GM18502 (cell line): ENCODE measurements at regions not wholly inside any gene's neighbourhood (a gene's known extent, or its start where the extent isn't known, plus 50 kb on each side); places are given as distances from the start of the nearest gene placed in this dataset.
"Not testable (repeated sequence)": the region's sequence is repeated elsewhere in the genome, so short reads cannot be mapped to it uniquely, and the experiment has no call there.

Experiments used
- ATAC-seq: cut with Tn5 transposase; IDR thresholded peaks from one replicate; pipeline ENCODE4 v1.9.1; 2021; ENCODE audit warnings: mild to moderate bottlenecking; ENCODE audit not compliant: unreplicated experiment, poor library complexity

DNA sequence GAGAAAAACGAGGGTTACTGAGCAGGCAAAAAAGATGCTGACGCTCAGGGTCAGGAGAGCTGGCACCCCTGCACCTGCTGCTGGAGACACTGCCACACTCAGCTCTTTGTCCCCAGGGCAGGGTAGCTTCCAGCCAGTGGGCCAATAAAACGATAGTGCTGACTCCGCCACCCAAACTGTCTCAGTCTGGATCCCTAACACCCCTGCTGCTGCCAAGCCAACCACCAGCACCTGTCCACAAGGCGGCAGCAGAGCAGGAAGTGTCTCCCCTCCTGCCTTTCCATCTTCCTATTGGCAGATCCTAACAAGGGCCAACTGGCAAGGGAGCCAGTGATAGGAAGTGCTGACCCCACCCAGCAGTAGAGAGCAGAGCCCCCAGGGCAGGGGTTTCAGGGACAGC lies 531.5 kb upstream of the SALL3 start:
- no peak for ATAC-seq

DNA sequence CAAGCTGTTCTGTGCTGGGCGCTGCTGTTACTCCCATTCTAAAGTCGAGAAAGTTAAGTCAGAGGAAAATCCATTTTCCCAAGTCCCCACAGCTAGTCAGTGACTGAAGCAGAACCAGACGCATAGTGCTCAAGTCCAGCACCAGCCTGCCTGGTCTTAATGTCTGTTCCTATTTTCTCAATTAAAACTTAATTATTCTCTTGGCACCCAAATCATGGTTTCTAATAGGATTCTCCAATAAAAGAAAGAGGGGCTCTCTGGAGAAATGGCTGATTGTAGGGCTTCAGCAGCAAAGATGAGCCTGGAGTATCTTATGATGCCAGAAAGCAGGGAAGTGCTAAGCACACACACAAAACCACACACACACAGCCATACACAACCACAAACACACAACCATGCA lies 531.0 kb upstream of the SALL3 start:
- ATAC-seq = no peak

DNA sequence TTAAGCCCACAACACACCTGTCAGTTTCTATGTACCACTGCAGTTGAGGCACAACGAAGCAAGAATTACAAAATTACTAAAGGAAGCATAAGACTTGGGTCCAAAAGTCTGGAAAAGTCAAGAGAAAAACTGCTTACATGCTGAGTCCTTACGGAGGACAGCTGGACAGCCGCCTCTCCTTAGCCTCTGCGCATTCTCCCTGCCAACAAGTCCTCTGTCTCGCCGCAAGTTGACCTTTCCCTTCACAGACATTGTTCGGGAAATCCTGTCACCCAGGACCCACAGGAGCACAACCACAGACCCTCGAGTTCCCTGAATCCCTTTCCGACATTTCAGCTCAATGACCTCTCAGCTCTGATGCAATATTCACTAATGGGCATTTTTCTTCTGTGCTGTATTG lies 525.4 kb upstream of the SALL3 start:
- ATAC-seq = no peak

DNA sequence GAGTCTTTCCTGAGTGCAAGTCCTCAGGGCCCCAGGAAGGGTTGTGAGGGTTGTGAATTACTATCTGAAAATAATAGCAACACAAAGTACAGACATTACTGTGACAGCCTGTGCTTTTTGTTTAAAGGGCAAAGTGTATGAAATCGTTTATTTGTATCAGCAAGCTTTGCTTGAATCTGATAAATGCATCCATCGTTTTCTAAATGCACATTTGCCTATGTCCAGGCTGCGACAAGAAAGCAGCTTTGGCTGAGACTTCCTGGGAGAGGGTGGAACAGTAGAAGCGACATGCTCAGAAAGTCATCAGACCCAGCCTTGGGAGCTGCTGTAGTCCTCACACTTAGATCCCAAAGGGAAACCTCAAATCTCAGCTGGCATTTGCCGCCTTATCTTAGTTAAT lies 524.2 kb upstream of the SALL3 start:
- no peak for ATAC-seq

DNA sequence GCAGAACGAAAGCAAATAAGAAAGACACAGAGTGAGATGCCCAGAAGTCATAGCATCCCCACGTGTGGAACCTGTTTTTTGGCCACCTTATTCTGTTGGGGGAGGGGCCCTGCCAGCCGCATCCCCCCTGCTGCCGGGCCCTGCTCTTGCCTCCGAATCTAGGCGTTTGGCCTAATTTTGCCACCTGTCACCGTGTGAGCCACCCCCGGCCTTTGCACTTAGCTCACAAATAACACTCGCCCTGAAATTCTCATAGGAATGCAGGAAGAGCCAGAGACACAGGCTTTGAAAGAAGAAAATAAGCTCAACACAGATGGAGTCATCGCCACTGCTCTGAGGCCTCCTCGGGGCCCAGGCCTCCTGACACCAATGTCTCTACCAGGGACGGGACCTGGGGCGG lies 522.6 kb upstream of the SALL3 start:
- ATAC-seq = no peak

DNA sequence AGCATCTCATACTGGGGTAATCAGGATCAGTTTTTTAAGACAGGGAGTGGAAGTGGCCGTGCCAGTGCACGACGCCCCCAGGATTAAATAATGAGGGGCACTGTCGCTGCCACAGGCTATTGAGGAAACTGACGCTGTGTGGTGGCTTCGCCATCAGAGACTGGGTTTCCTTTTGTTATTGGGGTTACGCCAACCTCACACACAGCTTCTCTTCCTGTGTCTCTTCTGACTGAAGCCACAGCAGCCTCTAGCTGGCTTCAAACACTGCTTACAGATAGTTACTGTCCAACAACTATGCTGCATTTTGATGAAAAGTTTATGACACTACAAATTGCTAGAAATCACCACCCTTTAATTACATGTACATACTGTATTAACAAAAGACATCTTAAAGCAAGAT lies 521.9 kb upstream of the SALL3 start:
- no peak for ATAC-seq

DNA sequence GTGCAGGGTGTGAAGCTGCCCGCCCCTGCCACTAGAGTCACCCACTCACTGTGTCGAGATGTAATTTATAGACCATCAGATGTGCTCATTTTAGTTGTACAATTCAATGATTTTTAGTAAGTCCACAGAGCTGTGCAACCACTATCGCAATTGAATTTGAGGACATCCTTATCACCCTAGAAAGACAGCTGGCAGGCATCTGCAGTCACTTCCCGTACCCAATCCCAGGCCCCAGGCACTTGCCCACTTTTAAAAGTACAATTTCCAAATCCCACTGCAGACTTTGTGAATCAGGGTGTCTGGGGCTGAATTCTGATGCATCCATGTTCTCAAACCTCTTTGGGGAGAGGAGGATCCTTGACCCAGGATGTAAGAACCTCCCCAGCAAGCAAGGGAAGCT lies 521.3 kb upstream of the SALL3 start:
- no peak for ATAC-seq

DNA sequence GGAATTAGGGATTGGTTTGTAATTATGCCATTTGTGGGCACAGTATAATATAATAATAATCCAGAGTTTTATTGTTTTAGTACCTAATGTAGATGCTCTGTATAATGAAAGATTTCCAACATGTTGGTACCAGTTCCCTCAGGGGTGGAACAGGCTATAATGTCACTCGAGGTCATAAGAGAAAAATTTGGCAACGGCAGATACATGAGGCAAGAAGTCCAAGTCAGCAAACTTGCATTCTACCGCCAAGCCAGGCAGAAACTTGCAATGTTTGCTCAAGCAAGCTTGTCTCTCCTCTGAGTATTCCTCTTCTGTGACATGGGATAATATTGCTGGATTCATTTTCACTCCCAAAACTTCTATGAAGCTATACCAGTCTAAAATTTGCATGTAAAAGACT lies 520.0 kb upstream of the SALL3 start:
- no peak for ATAC-seq

DNA sequence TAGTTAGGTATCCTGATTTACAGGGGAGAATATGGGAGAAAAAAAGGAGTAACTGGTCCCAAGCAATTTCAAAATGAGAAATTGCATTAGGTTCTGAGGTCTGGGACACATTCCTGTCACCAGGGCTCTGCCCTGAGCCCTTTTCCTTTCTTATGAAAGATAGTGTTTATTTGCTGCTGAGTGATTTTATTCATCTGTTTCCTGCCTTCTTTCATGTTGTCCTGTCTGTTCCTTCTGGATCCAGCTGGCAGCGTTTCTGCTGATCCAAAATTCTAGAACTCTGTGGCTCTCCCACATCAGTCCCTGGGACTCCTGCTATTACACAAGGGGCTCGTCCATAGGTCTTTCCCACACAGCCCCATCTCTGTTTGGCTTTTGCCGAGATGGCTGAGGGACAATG lies 519.1 kb upstream of the SALL3 start:
- no peak for ATAC-seq

DNA sequence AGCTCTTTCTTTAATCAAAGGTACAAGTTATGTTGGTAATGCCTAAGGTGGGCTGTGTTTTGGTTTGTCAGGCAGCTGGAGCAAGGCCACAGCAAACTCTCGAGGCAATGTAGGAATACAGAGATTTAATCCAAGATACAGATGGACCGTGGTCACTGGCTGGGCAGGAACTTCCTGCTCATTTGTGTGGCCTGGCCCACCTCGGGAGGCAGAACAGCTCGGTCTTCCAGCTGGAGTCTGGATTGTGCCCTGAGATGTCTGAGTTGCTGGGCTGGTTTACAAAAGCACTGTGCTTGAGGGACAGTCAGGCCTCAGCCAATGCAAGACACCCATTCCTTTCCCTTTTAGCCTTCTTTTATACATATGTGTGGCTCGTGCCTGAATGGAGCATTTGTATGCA lies 506.1 kb upstream of the SALL3 start:
- no peak for ATAC-seq

DNA sequence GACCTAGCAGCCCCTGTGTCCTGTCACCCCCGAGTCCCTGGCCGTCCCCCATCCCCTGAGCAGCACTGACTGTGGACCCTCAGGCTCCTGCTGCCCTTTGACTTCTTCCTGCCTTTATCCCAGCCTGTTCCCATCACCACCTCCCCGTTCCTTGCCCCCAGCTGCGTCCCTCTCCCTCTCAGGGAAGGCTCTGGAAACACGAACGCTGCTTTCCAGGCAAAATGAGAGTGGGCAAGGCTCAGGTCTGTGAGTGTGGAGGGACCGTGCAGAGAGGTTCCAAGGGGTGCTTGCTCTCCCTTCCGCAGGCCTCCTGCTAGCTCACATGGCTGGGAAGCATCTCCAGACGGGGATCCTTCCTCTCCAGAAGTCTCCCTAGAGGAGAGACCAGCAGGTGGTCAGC lies 501.8 kb upstream of the SALL3 start:
- no peak for ATAC-seq

DNA sequence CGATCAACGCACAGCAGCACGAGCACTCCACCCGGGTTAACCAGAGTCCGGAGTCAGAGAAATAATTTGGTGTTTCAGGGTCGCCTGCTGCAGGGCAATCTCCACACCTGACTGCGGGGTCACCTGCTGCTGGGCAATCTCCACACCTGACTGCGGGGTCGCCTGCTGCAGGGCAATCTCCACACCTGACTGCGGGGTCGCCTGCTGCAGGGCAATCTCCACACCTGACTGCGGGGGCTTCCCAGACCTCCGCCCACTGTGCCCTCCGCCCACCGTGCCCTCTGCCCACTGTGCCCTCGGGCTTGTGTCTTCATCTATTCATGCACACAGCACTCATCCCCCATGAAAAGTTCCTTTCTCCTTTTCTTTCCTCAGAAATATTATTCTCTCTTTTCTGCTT lies 500.2 kb upstream of the SALL3 start:
- no peak for ATAC-seq

DNA sequence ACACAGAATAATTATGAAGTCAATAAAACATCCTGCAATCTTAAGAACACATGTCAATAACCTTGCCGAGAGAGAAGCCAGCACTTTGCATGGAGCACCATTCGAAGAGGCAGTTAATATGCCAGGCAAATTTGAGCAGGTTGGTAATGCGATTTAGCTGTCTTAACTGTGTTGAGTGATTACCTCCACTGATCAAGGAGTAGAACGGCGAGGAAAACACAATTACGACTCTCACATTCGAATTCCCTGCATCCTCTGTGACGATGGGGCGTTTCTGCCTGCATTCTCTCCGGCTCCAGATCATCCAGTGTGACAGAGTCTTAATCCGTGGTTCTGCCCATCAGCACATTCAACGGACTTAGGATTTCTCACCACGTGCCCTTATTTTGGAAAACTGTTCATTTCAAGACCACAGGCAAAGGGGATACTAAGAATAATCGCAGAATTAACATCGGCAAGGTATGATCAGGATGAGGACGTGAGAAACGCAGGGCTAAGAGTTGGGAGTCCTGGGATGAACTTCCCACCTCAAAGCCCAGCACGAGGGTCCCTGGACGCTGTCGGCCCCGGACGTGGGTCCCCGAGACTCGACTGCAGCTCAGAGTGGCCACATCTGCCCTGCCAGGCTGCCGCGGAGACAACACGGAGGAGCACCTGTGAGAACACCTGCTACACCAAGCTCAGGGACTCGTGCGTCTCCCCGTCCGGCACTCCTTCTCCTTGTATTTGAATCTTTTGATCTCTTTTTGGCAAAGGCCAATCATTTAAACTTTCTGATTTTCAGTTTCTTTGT lies 499.2 kb upstream of the SALL3 start:
- no peak for ATAC-seq

DNA sequence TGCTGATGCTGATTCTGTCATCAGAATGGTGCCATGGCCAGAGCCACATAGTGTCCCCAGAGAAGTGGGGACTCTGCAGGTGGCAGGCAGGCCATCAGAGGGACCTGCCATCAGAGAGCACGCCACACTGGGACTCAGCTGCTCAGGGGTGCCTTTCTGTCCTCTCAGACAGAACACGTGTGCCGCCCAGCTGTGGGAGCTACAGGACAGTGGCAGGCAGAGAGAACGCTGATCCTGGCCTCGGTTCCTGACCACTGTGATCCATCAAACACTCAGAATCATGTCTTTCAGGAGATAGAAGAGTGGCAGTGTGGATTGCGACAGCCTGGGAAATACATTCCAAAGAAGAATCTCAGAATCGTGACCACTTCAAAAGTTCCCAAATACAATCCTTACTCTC lies 497.2 kb upstream of the SALL3 start:
- no peak for ATAC-seq

DNA sequence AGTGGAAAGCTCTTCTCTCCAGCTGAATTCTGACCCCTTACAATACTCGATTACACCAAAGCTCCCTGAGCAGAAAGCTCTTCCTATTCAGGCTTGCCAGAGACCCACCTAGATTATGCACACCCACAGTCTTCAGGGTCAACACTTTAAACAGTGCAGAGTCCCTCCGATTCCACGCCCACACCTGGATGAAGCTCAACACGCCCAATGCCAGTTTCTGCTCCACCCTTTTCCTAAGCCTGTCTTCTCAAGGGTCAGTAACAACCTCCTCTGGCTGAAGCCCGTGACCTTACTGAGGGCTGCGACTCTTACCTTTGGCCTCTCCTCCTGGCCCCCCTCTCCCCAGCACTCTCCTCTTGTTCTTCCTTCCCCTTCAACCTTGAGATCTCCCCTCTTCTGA lies 492.0 kb upstream of the SALL3 start:
- ATAC-seq = no peak

DNA sequence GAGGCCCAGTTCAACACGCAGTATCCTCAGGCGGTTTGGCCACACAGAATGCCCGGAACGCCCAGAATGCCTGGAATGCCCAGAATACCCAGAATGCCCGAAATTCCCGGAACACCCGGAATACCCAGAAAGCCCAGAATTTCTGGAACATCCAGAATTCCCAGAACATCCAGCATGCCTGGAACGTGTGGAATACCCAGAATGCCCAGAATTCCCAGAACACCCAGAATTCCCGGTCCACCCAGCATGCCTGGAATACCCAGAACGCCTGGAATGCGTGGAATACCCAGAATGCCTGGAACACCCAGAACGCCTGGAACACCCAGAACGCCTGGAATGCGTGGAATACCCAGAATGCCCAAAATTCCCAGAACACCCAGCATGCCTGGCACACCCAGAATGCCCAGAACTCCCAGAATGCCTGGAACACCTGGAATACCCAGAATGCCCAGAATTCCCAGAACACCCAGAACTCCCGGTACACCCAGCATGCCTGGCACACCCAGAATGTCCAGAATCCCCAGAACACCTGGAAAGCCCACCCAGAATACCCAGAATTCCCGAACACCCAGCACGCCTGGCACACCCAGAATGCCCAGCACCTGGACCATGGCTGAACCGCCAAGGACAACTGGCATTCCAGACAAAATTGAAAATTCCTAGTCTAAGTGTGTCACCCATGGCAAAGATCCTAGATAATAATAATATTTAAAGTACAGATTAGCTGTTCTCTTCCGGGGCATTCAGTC lies 487.4 kb upstream of the SALL3 start:
- ATAC-seq = no peak

DNA sequence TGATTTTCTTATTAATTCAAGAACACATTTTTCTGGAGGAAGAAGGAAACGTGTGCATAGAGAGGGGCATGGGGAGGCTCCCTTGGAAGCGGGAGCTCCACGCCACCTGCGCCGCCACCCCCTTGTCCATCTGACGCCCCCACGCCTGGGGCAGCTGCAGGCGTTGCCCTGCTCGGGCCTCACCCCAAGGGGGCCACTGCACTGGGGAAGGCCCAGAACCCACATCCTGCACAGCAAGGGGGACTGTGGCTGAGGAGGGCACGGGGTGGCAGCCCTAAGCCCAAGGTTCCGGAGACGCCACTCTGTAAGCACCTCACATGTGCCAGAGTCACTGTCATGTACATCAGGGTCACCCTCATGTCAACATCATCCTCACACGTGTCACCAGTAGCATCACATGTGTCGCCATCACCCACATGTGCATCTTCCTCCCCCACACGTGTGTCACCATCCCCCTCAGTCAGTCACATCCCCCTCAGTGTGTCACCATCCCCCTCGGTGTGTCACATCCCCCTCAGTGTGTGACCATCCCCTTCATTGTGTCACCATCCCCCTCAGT lies 486.7 kb upstream of the SALL3 start:
- ATAC-seq = no peak

DNA sequence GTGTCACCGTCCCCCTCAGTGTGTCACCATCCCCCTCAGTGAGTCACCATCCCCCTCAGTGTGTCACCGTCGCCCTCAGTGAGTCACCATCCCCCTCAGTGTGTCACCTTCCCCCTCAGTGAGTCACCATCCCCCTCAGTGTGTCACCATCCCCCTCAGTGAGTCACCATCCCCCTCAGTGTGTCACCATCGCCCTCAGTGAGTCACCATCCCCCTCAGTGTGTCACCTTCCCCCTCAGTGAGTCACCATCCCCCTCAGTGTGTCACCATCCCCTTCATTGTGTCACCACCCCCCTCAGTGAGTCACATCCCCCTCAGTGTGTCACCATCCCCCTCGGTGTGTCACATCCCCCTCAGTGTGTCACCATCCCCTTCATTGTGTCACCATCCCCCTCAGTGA lies 486.1 kb upstream of the SALL3 start:
- not testable (repeated sequence) for ATAC-seq

DNA sequence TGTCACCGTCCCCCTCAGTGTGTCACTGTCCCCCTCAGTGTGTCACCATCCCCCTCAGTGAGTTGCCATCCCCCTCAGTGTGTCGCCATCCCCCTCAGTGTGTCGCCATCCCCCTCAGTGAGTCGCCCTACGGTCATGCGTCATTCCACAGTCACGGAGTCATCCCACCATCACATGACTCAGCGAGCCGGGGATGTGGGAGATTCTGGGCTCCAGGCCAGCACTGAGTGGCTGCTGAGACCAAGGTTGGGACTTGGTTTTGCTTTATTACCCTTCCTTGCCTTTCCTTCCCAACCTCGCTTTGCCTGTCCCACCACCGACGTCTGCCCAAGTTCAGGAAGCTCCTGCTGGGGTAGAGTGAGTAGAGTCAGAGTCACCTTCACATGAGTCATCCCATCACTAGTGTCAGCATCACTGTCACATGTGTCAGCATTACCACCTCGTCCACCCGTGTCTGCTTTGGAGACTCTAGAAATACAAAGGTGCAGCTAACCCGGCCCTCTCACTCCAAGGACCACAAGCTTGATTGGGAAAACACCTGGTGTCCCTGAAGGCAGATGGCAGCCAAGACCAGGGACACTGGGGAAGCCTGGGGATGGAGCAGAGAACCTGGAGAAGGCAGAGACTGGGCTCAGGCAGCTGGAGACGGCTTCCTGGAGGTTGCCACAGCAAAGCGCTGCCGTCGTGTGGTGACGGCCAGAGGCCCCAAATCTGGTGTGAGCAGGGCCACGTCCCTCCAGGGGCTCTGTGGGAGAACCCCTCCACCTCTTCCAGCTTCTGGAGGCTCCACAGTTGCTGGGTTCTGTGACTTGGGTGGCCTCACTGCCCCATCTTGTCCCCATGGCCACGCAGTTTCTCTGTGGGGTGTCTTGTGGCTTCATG lies 485.2 kb upstream of the SALL3 start:
- no peak for ATAC-seq

DNA sequence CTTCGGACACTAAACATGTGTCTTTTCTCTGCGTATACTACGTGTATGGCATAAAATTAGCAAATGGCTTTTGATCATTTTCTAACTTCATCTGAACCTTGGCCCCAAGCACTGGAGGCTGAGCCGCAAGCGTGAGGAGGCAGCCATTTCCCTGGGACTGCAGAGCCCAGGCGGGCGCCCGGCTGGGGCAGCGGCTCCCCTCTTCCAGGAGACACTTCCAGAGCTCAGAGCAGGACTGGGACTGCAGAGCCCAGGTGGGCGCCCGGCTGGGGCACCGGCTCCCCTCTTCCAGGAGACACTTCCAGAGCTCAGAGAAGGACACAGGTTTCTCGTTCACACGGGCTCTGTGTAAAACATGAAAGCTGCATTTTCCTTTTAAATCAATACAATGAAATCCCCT lies 484.1 kb upstream of the SALL3 start:
- no peak for ATAC-seq

DNA sequence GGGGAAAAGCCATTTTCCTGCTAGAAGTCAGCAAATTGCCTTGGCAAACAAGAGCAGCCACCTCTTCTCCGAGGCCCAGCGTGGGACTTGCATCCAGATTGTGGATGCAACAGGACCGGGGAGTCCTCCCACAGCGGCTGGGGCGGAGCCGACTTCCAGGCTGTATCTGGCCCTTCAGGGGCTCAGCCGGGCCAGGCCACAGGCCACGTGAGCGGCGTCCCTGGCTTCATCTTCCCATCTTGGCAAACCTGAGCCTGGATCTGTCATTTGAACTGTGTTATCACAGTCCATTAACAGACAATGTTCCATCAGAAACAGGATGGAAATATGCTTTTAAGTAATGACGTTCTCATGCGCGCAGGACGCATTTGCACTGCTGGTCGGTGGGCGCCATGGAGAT lies 483.5 kb upstream of the SALL3 start:
- ATAC-seq = no peak
